Left ventricle myocardium inferior (tissue), 1 donor: ENCODE measurements at regions not wholly inside any gene's neighbourhood (a gene's known extent, or its start where the extent isn't known, plus 50 kb on each side); places are given as distances from the start of the nearest gene placed in this dataset.

ENCODE experiments used
- DNase-seq: peaks from one replicate; pipeline ENCODE4 v3.0.0-alpha.2; 2020
- H3K27ac ChIP-seq: fragments of 200-600 bp; replicated peaks from 2 replicates; pipeline ENCODE4 v1.8.0; 2021
- H3K27me3 ChIP-seq: fragments of 200-600 bp; 2 replicates; pipeline ENCODE4 v1.8.0; 2021; ENCODE audit warnings: low read depth
- H3K36me3 ChIP-seq: fragments of 200-600 bp; 2 replicates; pipeline ENCODE4 v1.8.0; 2021
- H3K4me1 ChIP-seq: fragments of 200-600 bp; 2 replicates; pipeline ENCODE4 v1.8.0; 2021
- H3K4me3 ChIP-seq: fragments of 200-600 bp; 2 replicates; pipeline ENCODE4 v1.8.0; 2021; ENCODE audit warnings: mild to moderate bottlenecking, moderate library complexity
- H3K9me3 ChIP-seq: fragments of 200-600 bp; replicated peaks from 2 replicates; pipeline ENCODE4 v1.8.0; 2021
- CTCF ChIP-seq: fragments of 200-600 bp; IDR thresholded peaks from 2 replicates; pipeline ENCODE4 v1.8.0; 2021; ENCODE audit warnings: antibody characterized with exemption, mild to moderate bottlenecking, borderline replicate concordance
- intact Hi-C: fragments of 100-400 bp; cut with micrococcal nuclease; formaldehyde crosslinking; loops from one replicate; pipeline ENCODE4 v1.11.0; 2022
- donor health status: DM: no; HTN: yes; CAD: no; lungs with severe emphysema.

GRCh38 chr7:116351966-116352365 lies 141.6 kb downstream of the TES start:
- H3K4me1 ChIP-seq = peaks cover 43% of the 10 kb centered on the region
- TF ChIP-seq CTCF = no peak
- intact Hi-C loops = loop anchor here (10.0 kb wide), 1 partner anchor 173 kb away; the partner anchor contains the start of gene CAV1
- no peaks in the 10 kb centered on the region for H3K27me3 ChIP-seq
- H3K36me3 ChIP-seq = no peaks in the 10 kb centered on the region
- no peak for DNase-seq
- H3K4me3 ChIP-seq = no peak overlapping the region
- H3K9me3 ChIP-seq = no peaks in the 10 kb centered on the region
- H3K27ac ChIP-seq = peak overlapping the region; percentile 96

GRCh38 chr7:116353647-116354046 lies 143.3 kb downstream of the TES start:
- peak; percentile 51 for DNase-seq
- no peaks in the 10 kb centered on the region for H3K27me3 ChIP-seq
- peak overlapping the region; percentile 96 for H3K27ac ChIP-seq
- no peak for TF ChIP-seq CTCF
- intact Hi-C loops = loop anchor here (10.0 kb wide), 1 partner anchor 171 kb away; the partner anchor contains the start of gene CAV1
- H3K9me3 ChIP-seq = no peaks in the 10 kb centered on the region
- H3K4me1 ChIP-seq = peaks cover 59% of the 10 kb centered on the region
- H3K36me3 ChIP-seq = no peaks in the 10 kb centered on the region
- peak overlapping the region; percentile 51 for H3K4me3 ChIP-seq

- peak; percentile 63 for TF ChIP-seq CTCF
- Histone ChIP-seq H3K9me3 (no peaks in the 10 kb centered on the region), H3K4me1 (peaks cover 62% of the 10 kb centered on the region), H3K27ac (peak overlapping the region; percentile 96), H3K4me3 (peak overlapping the region; percentile 51), H3K27me3 (no peaks in the 10 kb centered on the region), H3K36me3 (no peaks in the 10 kb centered on the region)
- DNase-seq = peak; percentile 41
- intact Hi-C loops = loop anchor here (10.0 kb wide), 1 partner anchor 171 kb away; the partner anchor contains the start of gene CAV1
Measured at GRCh38 chr7:116354171-116354545, 143.8 kb downstream of the TES start.

- no peak for TF ChIP-seq CTCF
- intact Hi-C loops = loop anchor here (5.0 to 10.0 kb wide), 2 partner anchors 38 to 170 kb away; partner anchors contain the start of gene CAV1
Measured at GRCh38 chr7:116354546-116355423, 144.4 kb downstream of the TES start.

GRCh38 chr7:116355424-116355765 lies 144.1 kb upstream of the CAV2 start:
- Histone ChIP-seq H3K27me3 (no peaks in the 10 kb centered on the region), H3K4me3 (peak overlapping the region; percentile 51), H3K4me1 (peaks cover 62% of the 10 kb centered on the region), H3K9me3 (no peaks in the 10 kb centered on the region), H3K36me3 (no peaks in the 10 kb centered on the region), H3K27ac (peak overlapping the region; percentile 96)
- no peak for TF ChIP-seq CTCF
- no peak for DNase-seq
- intact Hi-C loops = loop anchor here (5.0 to 10.0 kb wide), 2 partner anchors 37 to 169 kb away; partner anchors contain the start of gene CAV1

More at GRCh38 chr7:116354546-116355423, 144.4 kb downstream of the TES start:
- no peaks in the 10 kb centered on the region for H3K9me3 ChIP-seq
- peaks cover 62% of the 10 kb centered on the region for H3K4me1 ChIP-seq
- no peaks in the 10 kb centered on the region for H3K36me3 ChIP-seq
- DNase-seq = peak; percentile 74
- H3K27ac ChIP-seq = peak overlapping the region; percentile 96
- no peaks in the 10 kb centered on the region for H3K27me3 ChIP-seq
- H3K4me3 ChIP-seq = peak overlapping the region; percentile 51
